Fibroblast of mammary gland (primary cell): ENCODE measurements at regions not wholly inside any gene's neighbourhood (a gene's known extent, or its start where the extent isn't known, plus 50 kb on each side); places are given as distances from the start of the nearest gene placed in this dataset.
"Not testable (repeated sequence)": the region's sequence is repeated elsewhere in the genome, so short reads cannot be mapped to it uniquely, and the experiment has no call there.

ENCODE experiments used
- DNase-seq: peaks from one replicate; pipeline ENCODE4 v3.0.0-alpha.2; 2010; ENCODE audit warnings: low read depth
- H3K4me3 ChIP-seq: 2 replicates; pipeline ENCODE4 v1.5.1; 2011; ENCODE audit warnings: low read depth, mild to moderate bottlenecking, low read length, moderate library complexity; ENCODE audit not compliant: control insufficient read depth
- TF ChIP-seq, protein P1 (sequence below): conservative IDR thresholded peaks from 2 replicates; pipeline ENCODE4 v1.5.1; 2011; ENCODE audit warnings: low read depth, low read length, inconsistent platforms; ENCODE audit not compliant: control insufficient read depth, insufficient read depth

GRCh38 chr12:33047666-33048065, 151.1 kb upstream of the PKP2 start:
- no peak overlapping the region for H3K4me3 ChIP-seq
- TF ChIP-seq, protein P1, sequence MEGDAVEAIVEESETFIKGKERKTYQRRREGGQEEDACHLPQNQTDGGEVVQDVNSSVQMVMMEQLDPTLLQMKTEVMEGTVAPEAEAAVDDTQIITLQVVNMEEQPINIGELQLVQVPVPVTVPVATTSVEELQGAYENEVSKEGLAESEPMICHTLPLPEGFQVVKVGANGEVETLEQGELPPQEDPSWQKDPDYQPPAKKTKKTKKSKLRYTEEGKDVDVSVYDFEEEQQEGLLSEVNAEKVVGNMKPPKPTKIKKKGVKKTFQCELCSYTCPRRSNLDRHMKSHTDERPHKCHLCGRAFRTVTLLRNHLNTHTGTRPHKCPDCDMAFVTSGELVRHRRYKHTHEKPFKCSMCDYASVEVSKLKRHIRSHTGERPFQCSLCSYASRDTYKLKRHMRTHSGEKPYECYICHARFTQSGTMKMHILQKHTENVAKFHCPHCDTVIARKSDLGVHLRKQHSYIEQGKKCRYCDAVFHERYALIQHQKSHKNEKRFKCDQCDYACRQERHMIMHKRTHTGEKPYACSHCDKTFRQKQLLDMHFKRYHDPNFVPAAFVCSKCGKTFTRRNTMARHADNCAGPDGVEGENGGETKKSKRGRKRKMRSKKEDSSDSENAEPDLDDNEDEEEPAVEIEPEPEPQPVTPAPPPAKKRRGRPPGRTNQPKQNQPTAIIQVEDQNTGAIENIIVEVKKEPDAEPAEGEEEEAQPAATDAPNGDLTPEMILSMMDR, result no peak
- no peak for DNase-seq

GRCh38 chr12:33044447-33044846, 147.9 kb upstream of the PKP2 start:
- TF ChIP-seq, protein P1, result no peak
- no peak for DNase-seq
- no peak overlapping the region for H3K4me3 ChIP-seq

DNA sequence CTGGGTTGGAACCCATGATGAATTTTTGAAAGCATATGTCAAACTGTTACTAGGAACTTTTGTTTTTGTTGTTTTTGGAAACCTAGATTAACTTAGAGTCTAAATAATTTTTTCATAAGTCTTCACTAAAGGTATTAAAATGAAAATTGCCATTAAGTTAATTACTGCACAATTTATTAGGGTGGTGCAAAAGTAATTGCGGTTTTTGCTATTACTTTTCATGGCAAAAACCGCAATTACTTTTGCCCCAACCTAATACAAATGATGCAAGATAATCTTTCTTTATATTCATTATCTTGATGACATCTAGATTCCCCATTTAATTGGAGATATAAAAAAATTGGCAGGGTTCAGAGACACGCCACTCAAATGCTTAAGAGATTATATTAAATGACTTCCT, 145.0 kb upstream of the PKP2 start:
- no peak for DNase-seq
- TF ChIP-seq, protein P1, result no peak

DNA sequence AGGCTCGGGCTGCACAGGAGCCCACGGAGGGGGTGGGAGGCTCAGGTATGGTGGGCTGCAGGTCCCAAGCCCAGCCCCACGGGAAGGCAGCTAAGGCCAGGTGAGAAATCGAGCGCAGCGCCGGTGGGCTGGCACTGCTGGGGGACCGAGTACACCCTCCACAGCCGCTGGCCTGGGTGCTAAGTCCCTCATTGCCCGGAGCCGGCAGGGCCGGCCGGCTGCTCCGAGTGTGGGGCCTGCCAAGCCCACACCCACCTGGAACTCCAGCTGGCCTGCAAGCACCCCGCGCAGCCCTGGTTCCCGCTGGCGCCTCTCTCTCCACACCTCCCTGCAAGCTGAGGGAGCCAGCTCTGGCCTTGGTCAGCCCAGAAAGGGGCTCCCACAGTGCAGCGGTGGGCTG, 137.4 kb upstream of the PKP2 start:
- DNase-seq, H3K4me3 ChIP-seq: not testable (repeated sequence)

More for the DNA sequence above, 145.0 kb upstream of the PKP2 start:
- H3K4me3 ChIP-seq, result no peak overlapping the region

- no peak for DNase-seq
- H3K4me3 ChIP-seq, result no peak overlapping the region
- TF ChIP-seq, protein P1, result no peak
These were observed 130.2 kb upstream of the PKP2 start for GRCh38 chr12:33026791-33027190.

DNA sequence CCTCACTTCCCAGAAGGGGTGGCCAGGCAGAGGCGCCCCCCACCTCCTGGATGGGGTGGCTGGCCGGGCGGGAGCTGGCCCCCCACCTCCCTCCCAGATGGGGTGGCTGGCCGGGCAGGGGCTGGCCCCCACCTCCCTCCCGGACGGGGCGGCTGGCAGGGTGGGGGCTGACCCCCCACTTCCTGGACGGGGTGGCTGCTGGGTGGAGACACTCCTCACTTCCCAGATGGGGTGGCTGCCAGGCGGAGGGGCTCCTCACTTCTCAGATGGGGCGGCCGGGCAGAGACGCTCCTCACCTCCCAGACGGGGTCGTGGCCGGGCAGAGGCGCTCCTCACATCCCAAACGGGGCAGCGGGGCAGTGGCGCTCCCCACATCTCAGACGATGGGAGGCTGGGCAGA, 126.1 kb upstream of the PKP2 start:
- not testable (repeated sequence) for H3K4me3 ChIP-seq, DNase-seq

DNA sequence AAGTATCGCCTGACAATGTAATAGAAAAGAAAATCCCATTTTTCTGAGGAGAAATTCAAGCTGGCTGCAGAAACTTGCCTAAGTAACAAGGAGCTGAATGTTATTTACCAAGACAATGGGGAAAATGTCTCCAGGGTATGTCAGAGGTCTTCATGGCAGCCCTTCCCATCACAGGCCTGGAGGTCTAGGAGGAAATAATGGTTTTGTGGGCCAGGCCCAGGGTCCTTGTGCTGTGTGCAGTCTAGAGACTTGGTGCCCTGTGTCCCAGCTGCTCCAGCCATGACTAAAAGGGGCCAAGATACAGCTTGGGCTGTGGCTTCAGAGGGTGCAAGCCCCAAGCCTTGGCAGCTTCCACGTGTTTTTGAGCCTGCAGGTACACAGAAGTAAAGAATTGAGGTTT, 120.5 kb upstream of the PKP2 start:
- DNase-seq, H3K4me3 ChIP-seq: not testable (repeated sequence)

DNA sequence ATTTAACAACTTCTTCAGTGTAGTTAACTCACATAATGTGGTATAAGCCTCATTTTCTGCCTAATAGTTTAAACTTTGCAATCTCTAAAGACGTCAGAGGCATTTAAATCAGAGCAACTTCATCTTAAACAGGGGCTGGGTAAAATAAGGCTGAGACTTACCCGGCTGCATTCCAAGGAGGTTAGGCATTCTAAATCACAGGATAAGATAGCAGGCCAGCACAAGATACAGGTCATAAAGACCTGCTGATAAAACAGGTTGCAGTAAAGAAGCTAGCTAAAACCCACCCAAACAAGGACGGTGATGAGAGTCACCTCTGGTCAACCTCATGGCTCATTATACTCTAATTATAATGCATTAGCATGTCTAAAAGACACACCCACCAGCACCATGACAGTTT, 115.6 kb upstream of the PKP2 start:
- H3K4me3 ChIP-seq, result no peak overlapping the region
- TF ChIP-seq, protein P1, result no peak
- no peak for DNase-seq

DNA sequence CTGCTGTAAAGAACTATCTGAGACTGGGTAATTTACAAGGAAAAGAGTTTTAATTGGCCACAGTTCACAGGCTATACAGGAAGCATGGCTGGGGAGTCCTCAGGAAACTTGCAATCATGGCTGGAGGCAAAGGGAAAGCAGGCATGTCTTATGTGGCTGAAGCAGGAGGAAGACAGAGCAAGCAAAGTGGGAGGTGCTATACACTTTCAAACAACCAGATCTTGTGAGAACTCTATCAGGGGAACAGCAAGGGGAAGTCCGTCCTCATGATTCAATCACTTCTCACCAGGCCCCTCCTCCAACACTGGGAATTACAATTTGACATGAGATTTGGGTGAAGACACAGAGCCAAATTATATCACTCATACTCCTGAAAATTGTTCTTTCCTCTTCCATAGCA, 109.5 kb upstream of the PKP2 start:
- TF ChIP-seq, protein P1, result no peak
- no peak overlapping the region for H3K4me3 ChIP-seq
- DNase-seq, result no peak
